C4-2B (cell line): ENCODE measurements at regions not wholly inside any gene's neighbourhood (a gene's known extent, or its start where the extent isn't known, plus 50 kb on each side); places are given as distances from the start of the nearest gene placed in this dataset.
A peak's percentile ranks its signal among the peaks of the same experiment; 100 is the strongest.

Experiments used
- H3K27ac ChIP-seq: fragments of 450-650 bp; 2 replicates; pipeline ENCODE4 v1.5.1; 2017
- CTCF ChIP-seq: fragments of 450-650 bp; conservative IDR thresholded peaks from 2 replicates; pipeline ENCODE4 v1.5.1; 2017; ENCODE audit warnings: mild to moderate bottlenecking
- ZFX ChIP-seq: fragments of 450-650 bp; IDR thresholded peaks from 2 replicates; pipeline ENCODE4 v1.6.1; 2017

- TF ChIP-seq CTCF = no peak
- no peak for TF ChIP-seq ZFX
- H3K27ac ChIP-seq = no peak overlapping the region
Observed at GRCh38 chr9:2363138-2363745, 258.3 kb upstream of the VLDLR start.

GRCh38 chr9:2363781-2364180 lies 257.8 kb upstream of the VLDLR start:
- H3K27ac ChIP-seq = no peak overlapping the region
- TF ChIP-seq ZFX (no peak), CTCF (no peak)

- peak; percentile 23 for TF ChIP-seq CTCF
- no peak for TF ChIP-seq ZFX
- H3K27ac ChIP-seq = no peak overlapping the region
Observed at GRCh38 chr9:2367970-2368369, 253.6 kb upstream of the VLDLR start.

GRCh38 chr9:2373648-2374047 lies 247.9 kb upstream of the VLDLR start:
- H3K27ac ChIP-seq = no peak overlapping the region
- no peak for TF ChIP-seq CTCF
- TF ChIP-seq ZFX = no peak

- H3K27ac ChIP-seq = no peak overlapping the region
- no peak for TF ChIP-seq ZFX
- TF ChIP-seq CTCF = no peak
Observed at GRCh38 chr9:2375114-2375513, 246.5 kb upstream of the VLDLR start.

GRCh38 chr9:2377117-2377516 lies 244.5 kb upstream of the VLDLR start:
- H3K27ac ChIP-seq = no peak overlapping the region
- TF ChIP-seq CTCF (no peak), ZFX (no peak)

GRCh38 chr9:2377834-2378233 lies 243.8 kb upstream of the VLDLR start:
- no peak for TF ChIP-seq CTCF
- TF ChIP-seq ZFX = no peak
- no peak overlapping the region for H3K27ac ChIP-seq
